H1 (cell line): ENCODE measurements at regions not wholly inside any gene's neighbourhood (a gene's known extent, or its start where the extent isn't known, plus 50 kb on each side); places are given as distances from the start of the nearest gene placed in this dataset.

Experiments
- ATF2 ChIP-seq: IDR thresholded peaks from 2 replicates; pipeline ENCODE4 v1.6.1; 2012; ENCODE audit warnings: low read length, inconsistent platforms
- CTCF ChIP-seq, 3 experiments: IDR thresholded peaks; 1 replicate in 2 of 3; 2 replicates in 1 of 3; pipeline versions ENCODE4 v1.5.1 to v1.6.1; 2011; ENCODE audit warnings: low read length in 3 of 3, mild to moderate bottlenecking in 3 of 3, inconsistent platforms in 2 of 3, low read depth in 1 of 3, moderate library complexity in 1 of 3; ENCODE audit not compliant: insufficient read depth in 1 of 3; ENCODE audit errors: control extremely low read depth in 1 of 3
- EGR1 ChIP-seq: IDR thresholded peaks from 2 replicates; pipeline ENCODE4 v1.6.1; 2011; ENCODE audit warnings: low read depth, low read length, borderline replicate concordance
- EZH2 ChIP-seq: fragments of 200-600 bp; sonication (generic); IDR thresholded peaks from 2 replicates; pipeline ENCODE4 v1.7.1; 2012; ENCODE audit warnings: low read depth, mild to moderate bottlenecking, moderate library complexity, low read length, inconsistent platforms; ENCODE audit not compliant: severe bottlenecking
- POLR2A ChIP-seq, 2 experiments: IDR thresholded peaks; 1 replicate in 1 of 2; 2 replicates in 1 of 2; pipeline ENCODE4 v1.6.1; 2011; ENCODE audit warnings: low read depth in 2 of 2, low read length in 2 of 2, mild to moderate bottlenecking in 2 of 2; ENCODE audit errors: control extremely low read depth in 1 of 2
- POLR2AphosphoS5 ChIP-seq: IDR thresholded peaks from 2 replicates; pipeline ENCODE4 v1.6.1; 2011; ENCODE audit warnings: low read depth, low read length

- TF ChIP-seq EZH2 (no peak), POLR2AphosphoS5 (peak; percentile 37; the same call in 1 of the 2 replicates), CTCF (IDR thresholded peaks at IDR 0.05; ENCODE audit: control extremely low read depth in 1 of 3, insufficient read depth in 1 of 3, low read depth in 1 of 3, low read length in 3 of 3) (no peak), EGR1 (no peak), POLR2A (IDR thresholded peaks at IDR 0.05; ENCODE audit: control extremely low read depth in 1 of 2, low read depth in 2 of 2, low read length in 2 of 2) (peak in 1 of 2 experiments; percentile 31; a peak in 1 of 3 replicates), ATF2 (peak; percentile 97)
Observed at GRCh38 chr4:123952530-123953274, 556.1 kb downstream of the SPRY1 start.
